Activated CD8-positive, alpha-beta memory T cell treated with anti-CD3 and anti-CD28 coated beads, Interleukin-2, amount 50 U/mL, for 1 hour (primary cell): ENCODE measurements at regions not wholly inside any gene's neighbourhood (a gene's known extent, or its start where the extent isn't known, plus 50 kb on each side); places are given as distances from the start of the nearest gene placed in this dataset.
"Not testable (repeated sequence)": the region's sequence is repeated elsewhere in the genome, so short reads cannot be mapped to it uniquely, and the experiment has no call there.

Source experiments
- DNase-seq: peaks from one replicate; pipeline ENCODE4 v3.0.0-alpha.2; 2020; ENCODE audit errors: extremely low read depth

- DNase-seq: no peak
These were observed 397.5 kb upstream of the ATP10A start for GRCh38 chr15:26260517-26261133.

- DNase-seq: no peak
These were observed 396.5 kb upstream of the ATP10A start for GRCh38 chr15:26259581-26259980.

- not testable (repeated sequence) for DNase-seq
These were observed 381.7 kb upstream of the ATP10A start for GRCh38 chr15:26244782-26245181.

GRCh38 chr15:26243382-26243781 is 380.3 kb upstream of the ATP10A start:
- DNase-seq: no peak

GRCh38 chr15:26242565-26243071 is 379.5 kb upstream of the ATP10A start:
- DNase-seq: no peak

GRCh38 chr15:26235864-26236263 is 372.7 kb upstream of the ATP10A start:
- DNase-seq: no peak

GRCh38 chr15:26234976-26235767 is 372.0 kb upstream of the ATP10A start:
- DNase-seq: no peak

GRCh38 chr15:26232691-26233090 is 369.6 kb upstream of the ATP10A start:
- DNase-seq: no peak

GRCh38 chr15:26231096-26231495 is 368.0 kb upstream of the ATP10A start:
- no peak for DNase-seq

GRCh38 chr15:26224266-26224665 is 361.1 kb upstream of the ATP10A start:
- no peak for DNase-seq

- DNase-seq: no peak
These were observed 360.6 kb upstream of the ATP10A start for GRCh38 chr15:26223720-26224119.

- DNase-seq: no peak
These were observed 359.7 kb upstream of the ATP10A start for GRCh38 chr15:26222781-26223180.

- DNase-seq: not testable (repeated sequence)
These were observed 353.9 kb upstream of the ATP10A start for GRCh38 chr15:26217043-26217442.

GRCh38 chr15:26214290-26214689 is 351.2 kb upstream of the ATP10A start:
- DNase-seq: no peak

GRCh38 chr15:26213427-26213826 is 350.3 kb upstream of the ATP10A start:
- DNase-seq: no peak

- DNase-seq: no peak
These were observed 349.0 kb upstream of the ATP10A start for GRCh38 chr15:26212109-26212508.

- no peak for DNase-seq
These were observed 347.9 kb upstream of the ATP10A start for GRCh38 chr15:26210980-26211379.

- no peak for DNase-seq
These were observed 338.2 kb upstream of the ATP10A start for GRCh38 chr15:26201177-26201858.

GRCh38 chr15:26200427-26200826 is 337.3 kb upstream of the ATP10A start:
- no peak for DNase-seq

- DNase-seq: no peak
These were observed 334.6 kb upstream of the ATP10A start for GRCh38 chr15:26197719-26198118.

GRCh38 chr15:26197060-26197459 is 333.9 kb upstream of the ATP10A start:
- DNase-seq: no peak

GRCh38 chr15:26191193-26191592 is 328.1 kb upstream of the ATP10A start:
- DNase-seq: no peak

- not testable (repeated sequence) for DNase-seq
These were observed 323.0 kb upstream of the ATP10A start for GRCh38 chr15:26186138-26186537.
